Transverse colon (tissue), 3 donors: ENCODE measurements at regions not wholly inside any gene's neighbourhood (a gene's known extent, or its start where the extent isn't known, plus 50 kb on each side); places are given as distances from the start of the nearest gene placed in this dataset.

ENCODE experiments used
- CTCF ChIP-seq, 5 experiments: fragments of 200-600 bp in 3 of 5; fragments of 450-650 bp in 2 of 5; sonication (generic) in 3 of 5; IDR thresholded peaks; 1 replicate in 2 of 5; 2 replicates in 3 of 5; pipeline ENCODE4 v1.5.1; 2016 to 2017; ENCODE audit warnings: antibody characterized with exemption in 5 of 5, inconsistent platforms in 3 of 5, mild to moderate bottlenecking in 2 of 5, moderate library complexity in 1 of 5
- EP300 ChIP-seq: sonication (generic); formaldehyde crosslinking; IDR thresholded peaks from one replicate; pipeline ENCODE4 v1.6.1; 2017; ENCODE audit warnings: antibody characterized with exemption, low read depth

- TF ChIP-seq CTCF (IDR thresholded peaks at IDR 0.05) (no peak), EP300 (no peak)
These were observed 332.5 kb downstream of the FRK start for GRCh38 chr6:115728171-115728570.
